Prostate gland (tissue), 2 donors: ENCODE measurements at regions not wholly inside any gene's neighbourhood (a gene's known extent, or its start where the extent isn't known, plus 50 kb on each side); places are given as distances from the start of the nearest gene placed in this dataset.

ENCODE experiments used
- DNase-seq: peaks from one replicate; pipeline ENCODE4 v3.0.0-alpha.2; 2019; ENCODE audit warnings: low spot score
- H3K27ac ChIP-seq, 2 donors: fragments of 200-600 bp; sonication (generic); 2 replicates each; pipeline ENCODE4 v1.5.1; 2017 to 2019
- H3K27me3 ChIP-seq: fragments of 200-600 bp; sonication (generic); replicated peaks from 2 replicates; pipeline ENCODE4 v1.5.1; 2019; ENCODE audit not compliant: insufficient read depth
- H3K36me3 ChIP-seq, 2 donors: fragments of 200-600 bp; sonication (generic); 1 replicate in 1 of 2; 2 replicates in 1 of 2; pipeline versions ENCODE4 v1.5.1 to v1.8.1; 2017 to 2019
- H3K4me1 ChIP-seq: fragments of 200-600 bp; sonication (generic); replicated peaks from 2 replicates; pipeline ENCODE4 v1.5.1; 2019
- H3K4me3 ChIP-seq, 2 donors: fragments of 200-600 bp; sonication (generic); 2 replicates each; pipeline ENCODE4 v1.5.1; 2017 to 2019
- H3K9me3 ChIP-seq: fragments of 200-600 bp; sonication (generic); 2 replicates; pipeline ENCODE4 v1.5.1; 2017
- CTCF ChIP-seq, 4 experiments: fragments of 200-600 bp in 2 of 4; fragments of 450-650 bp in 2 of 4; sonication (generic) in 2 of 4; IDR thresholded peaks; 1 replicate in 3 of 4; 2 replicates in 1 of 4; pipeline ENCODE4 v1.5.1; 2016 to 2019; ENCODE audit warnings: antibody characterized with exemption in 4 of 4, mild to moderate bottlenecking in 2 of 4, moderate library complexity in 2 of 4
- POLR2A ChIP-seq: fragments of 450-650 bp; IDR thresholded peaks from one replicate; pipeline ENCODE4 v1.6.1; 2016; ENCODE audit warnings: antibody characterized with exemption, mild to moderate bottlenecking
- POLR2AphosphoS5 ChIP-seq: sonication (generic); formaldehyde crosslinking; IDR thresholded peaks from one replicate; pipeline ENCODE4 v1.6.1; 2017; ENCODE audit warnings: antibody characterized with exemption
- WGBS: methylation state at CpG from one replicate; pipeline ENCODE4 v1.1.5; 2018; 5-methylcytosine and 5-hydroxymethylcytosine counted together
- intact Hi-C: fragments of 100-400 bp; cut with DNase I; formaldehyde crosslinking; loops from one replicate; pipeline ENCODE4 v1.14.2; 2022

GRCh38 chr20:41978875-41979274, 360.7 kb upstream of the CHD6 start:
- no peak overlapping the region for H3K27ac ChIP-seq
- no peaks in the 10 kb centered on the region for H3K36me3 ChIP-seq
- no peaks in the 10 kb centered on the region for H3K4me1 ChIP-seq
- H3K4me3 ChIP-seq = no peak overlapping the region
- WGBS = 93% methylated on average over 4 of the region's 4 CpGs
- H3K9me3 ChIP-seq = no peaks in the 10 kb centered on the region
- TF ChIP-seq CTCF (IDR thresholded peaks at IDR 0.05) (no peak), POLR2AphosphoS5 (no peak), POLR2A (no peak)
- DNase-seq = no peak
- H3K27me3 ChIP-seq = no peaks in the 10 kb centered on the region
- intact Hi-C loops = no loop called here

DNA sequence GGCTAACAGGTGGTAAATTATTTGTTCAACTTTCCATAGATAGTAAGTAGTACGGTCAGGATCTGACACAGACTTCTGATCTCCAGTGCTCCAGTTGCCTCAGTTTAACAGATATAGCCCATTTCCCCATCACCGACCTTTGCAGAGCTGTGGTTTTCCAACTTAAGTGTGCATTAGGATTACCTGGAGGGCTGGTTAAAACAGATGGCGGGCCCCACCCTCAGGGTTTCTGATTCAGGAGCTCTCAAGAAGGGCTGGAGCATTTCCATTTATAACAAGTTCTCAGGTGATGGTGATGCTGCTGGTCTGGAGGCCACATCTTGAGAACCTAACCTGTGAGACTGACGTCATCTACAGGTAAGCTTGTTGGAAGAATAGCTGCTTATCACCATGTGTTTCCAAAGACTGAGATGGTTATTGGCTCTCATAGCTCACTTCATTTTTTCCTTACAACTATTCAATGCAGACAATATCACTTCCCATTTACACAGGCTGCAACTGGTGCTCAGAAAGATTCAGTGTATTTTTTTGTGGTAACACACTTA, 360.1 kb upstream of the CHD6 start:
- H3K4me1 ChIP-seq = no peaks in the 10 kb centered on the region
- H3K27ac ChIP-seq = no peak overlapping the region
- H3K4me3 ChIP-seq = no peak overlapping the region
- H3K27me3 ChIP-seq = no peaks in the 10 kb centered on the region
- TF ChIP-seq CTCF (IDR thresholded peaks at IDR 0.05) = no peak
- 83% methylated on average over 4 of the region's 4 CpGs for WGBS
- intact Hi-C loops = no loop called here
- no peaks in the 10 kb centered on the region for H3K9me3 ChIP-seq
- no peak for DNase-seq
- H3K36me3 ChIP-seq = no peaks in the 10 kb centered on the region

DNA sequence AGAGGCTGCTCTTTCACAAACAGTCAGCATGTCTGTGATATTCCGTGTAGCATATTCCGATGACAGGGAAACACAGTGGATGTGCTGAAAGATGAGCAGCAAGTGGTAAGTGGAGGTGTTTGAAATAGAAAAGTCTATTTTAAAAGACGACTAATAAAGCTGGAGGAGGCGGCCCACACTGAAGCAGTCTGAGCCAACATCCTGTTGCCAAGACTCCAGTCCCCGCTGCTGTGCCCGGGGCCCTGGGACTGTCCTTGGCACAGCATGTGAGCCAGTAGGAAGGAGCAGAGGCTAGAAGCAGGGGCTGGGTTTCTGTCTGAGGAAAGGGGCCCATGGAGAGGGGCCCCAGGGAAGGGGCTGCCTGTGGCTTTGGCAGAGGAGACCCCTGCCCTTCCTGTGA, 351.5 kb upstream of the CHD6 start:
- no peak for DNase-seq
- Histone ChIP-seq H3K27ac (no peak overlapping the region), H3K36me3 (no peaks in the 10 kb centered on the region), H3K9me3 (no peaks in the 10 kb centered on the region), H3K27me3 (no peaks in the 10 kb centered on the region), H3K4me3 (no peak overlapping the region), H3K4me1 (no peaks in the 10 kb centered on the region)
- WGBS = 29% methylated on average over 6 of the region's 6 CpGs
- intact Hi-C loops = no loop called here
- TF ChIP-seq CTCF (IDR thresholded peaks at IDR 0.05) = no peak
- TF ChIP-seq POLR2A = no peak
- TF ChIP-seq POLR2AphosphoS5 = no peak

DNA sequence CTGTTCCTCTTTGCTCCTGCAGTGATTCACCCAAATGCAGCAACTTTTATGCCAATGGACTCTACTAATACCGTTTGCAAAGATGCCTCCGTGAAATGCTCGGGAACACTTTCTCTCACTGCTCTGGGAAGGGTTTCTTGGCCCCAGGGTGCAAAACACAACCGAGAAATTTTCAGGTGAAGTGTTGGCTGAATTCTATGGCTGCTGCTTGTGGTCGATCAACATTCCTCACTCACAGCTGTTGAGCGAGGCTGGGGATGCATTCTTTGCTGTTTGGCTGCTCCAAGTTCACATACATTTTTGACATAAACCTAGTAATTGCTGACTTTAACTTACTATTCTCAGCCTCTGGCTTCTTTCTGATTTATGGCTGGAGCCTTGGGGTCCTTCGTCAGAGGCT, 342.0 kb upstream of the CHD6 start:
- Histone ChIP-seq H3K4me1 (no peaks in the 10 kb centered on the region), H3K36me3 (no peaks in the 10 kb centered on the region), H3K27me3 (no peaks in the 10 kb centered on the region), H3K27ac (no peak overlapping the region), H3K4me3 (no peak overlapping the region), H3K9me3 (no peaks in the 10 kb centered on the region)
- intact Hi-C loops = no loop called here
- TF ChIP-seq CTCF (IDR thresholded peaks at IDR 0.05) (no peak), POLR2A (no peak), POLR2AphosphoS5 (no peak)
- whole genome bisulfite sequencing = 58% methylated on average over 7 of the region's 7 CpGs
- DNase-seq = no peak

DNA sequence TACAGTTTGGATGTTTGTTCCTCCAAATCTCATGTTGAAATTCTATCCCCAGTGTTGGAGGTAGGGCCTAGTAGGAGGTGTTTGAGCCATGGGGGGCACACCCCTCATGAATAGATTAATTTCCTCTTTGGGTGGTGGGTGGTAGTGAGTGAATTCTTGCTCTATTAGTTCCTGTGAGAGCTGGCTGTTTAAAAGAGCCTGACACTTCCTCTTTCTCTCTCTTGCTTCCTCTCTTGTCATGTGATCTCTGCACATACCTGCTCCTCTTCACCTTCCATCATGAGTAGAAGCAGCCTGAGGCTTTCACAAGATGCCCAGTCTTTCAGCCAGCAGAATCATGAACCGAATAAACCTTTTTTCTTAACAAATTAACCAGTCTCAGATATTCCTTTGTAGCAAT, 340.2 kb upstream of the CHD6 start:
- Histone ChIP-seq H3K4me3 (no peak overlapping the region), H3K9me3 (no peaks in the 10 kb centered on the region), H3K27ac (no peak overlapping the region), H3K4me1 (no peaks in the 10 kb centered on the region), H3K36me3 (no peaks in the 10 kb centered on the region), H3K27me3 (no peaks in the 10 kb centered on the region)
- DNase-seq = no peak
- intact Hi-C loops = no loop called here
- 96% methylated on average over 1 of the region's 1 CpG for WGBS
- TF ChIP-seq POLR2A (no peak), POLR2AphosphoS5 (no peak), CTCF (IDR thresholded peaks at IDR 0.05) (no peak)
